RKO (cell line): ENCODE measurements at regions not wholly inside any gene's neighbourhood (a gene's known extent, or its start where the extent isn't known, plus 50 kb on each side); places are given as distances from the start of the nearest gene placed in this dataset.

Experiments used
- DNase-seq: peaks from one replicate; pipeline ENCODE4 v3.0.0-alpha.2; 2016; ENCODE audit warnings: low spot score

GRCh38 chrX:43581888-43582539 lies 74.1 kb upstream of the MAOA start:
- DNase-seq, result no peak

GRCh38 chrX:43582540-43582913 lies 73.6 kb upstream of the MAOA start:
- DNase-seq, result no peak

- DNase-seq, result no peak
Observed at GRCh38 chrX:43585922-43586321, 70.2 kb upstream of the MAOA start.

GRCh38 chrX:43586830-43587229 lies 69.3 kb upstream of the MAOA start:
- no peak for DNase-seq

GRCh38 chrX:43589735-43590134 lies 66.4 kb upstream of the MAOA start:
- DNase-seq, result no peak

GRCh38 chrX:43590150-43590549 lies 65.9 kb upstream of the MAOA start:
- DNase-seq, result no peak

GRCh38 chrX:43592597-43592996 lies 63.5 kb upstream of the MAOA start:
- no peak for DNase-seq

GRCh38 chrX:43595931-43596330 lies 60.2 kb upstream of the MAOA start:
- no peak for DNase-seq

GRCh38 chrX:43604753-43605152 lies 51.3 kb upstream of the MAOA start:
- no peak for DNase-seq

GRCh38 chrX:43605351-43605750 lies 50.7 kb upstream of the MAOA start:
- DNase-seq, result no peak
